GM23338 (cell line): ENCODE measurements at regions not wholly inside any gene's neighbourhood (a gene's known extent, or its start where the extent isn't known, plus 50 kb on each side); places are given as distances from the start of the nearest gene placed in this dataset.
"Not testable (repeated sequence)": the region's sequence is repeated elsewhere in the genome, so short reads cannot be mapped to it uniquely, and the experiment has no call there.

ENCODE experiments used
- ATAC-seq: fragments of 200-7000 bp; cut with Tn5 transposase; 3 replicates; pipeline ENCODE4 v1.9.1; 2020
- DNase-seq: peaks from one replicate; pipeline ENCODE4 v3.0.0-alpha.2; 2015; ENCODE audit warnings: low spot score
- H2AFZ ChIP-seq: fragments of 200-600 bp; sonication (generic); 2 replicates; pipeline ENCODE4 v1.8.0; 2016; ENCODE audit warnings: antibody characterized with exemption, mild to moderate bottlenecking, moderate library complexity
- H3F3A ChIP-seq: fragments of 200-600 bp; sonication (generic); replicated peaks from 2 replicates; pipeline ENCODE4 v1.8.0; 2017; ENCODE audit warnings: antibody characterized with exemption, mixed run types, low read depth
- H3K27ac ChIP-seq: fragments of 200-600 bp; sonication (generic); 2 replicates; pipeline ENCODE4 v1.6.1; 2016; ENCODE audit warnings: low read depth
- H3K27me3 ChIP-seq: fragments of 200-600 bp; sonication (generic); 2 replicates; pipeline ENCODE4 v1.8.0; 2016; ENCODE audit warnings: mild to moderate bottlenecking, mixed run types, moderate library complexity; ENCODE audit not compliant: insufficient read depth
- H3K36me3 ChIP-seq: fragments of 200-600 bp; sonication (generic); 2 replicates; pipeline ENCODE4 v1.8.0; 2016; ENCODE audit warnings: mild to moderate bottlenecking; ENCODE audit not compliant: insufficient read depth
- H3K4me1 ChIP-seq: fragments of 200-600 bp; sonication (generic); 2 replicates; pipeline ENCODE4 v1.8.0; 2016; ENCODE audit warnings: mild to moderate bottlenecking, moderate library complexity; ENCODE audit not compliant: insufficient read depth
- H3K4me2 ChIP-seq: fragments of 200-600 bp; sonication (generic); 2 replicates; pipeline ENCODE4 v1.7.1; 2017; ENCODE audit warnings: mixed run types
- H3K4me3 ChIP-seq: fragments of 200-600 bp; sonication (generic); 2 replicates; pipeline ENCODE4 v1.6.1; 2016; ENCODE audit warnings: mixed run types
- H3K79me2 ChIP-seq: fragments of 200-600 bp; sonication (generic); replicated peaks from 2 replicates; pipeline ENCODE4 v1.8.0; 2017; ENCODE audit warnings: mild to moderate bottlenecking; ENCODE audit not compliant: insufficient read depth
- H3K9me2 ChIP-seq: fragments of 200-600 bp; sonication (generic); 2 replicates; pipeline ENCODE4 v1.8.0; 2017; ENCODE audit not compliant: insufficient read depth
- H4K20me1 ChIP-seq: fragments of 200-600 bp; sonication (generic); replicated peaks from 2 replicates; pipeline ENCODE4 v1.8.0; 2017; ENCODE audit warnings: mild to moderate bottlenecking; ENCODE audit not compliant: insufficient read depth
- H3K27ac Mint-ChIP-seq: 2 replicates; pipeline ENCODE4 v1.8.0; 2020; ENCODE audit warnings: inconsistent platforms, mild to moderate bottlenecking, moderate library complexity, mixed read lengths
- H3K27me3 Mint-ChIP-seq: 3 replicates; pipeline ENCODE4 v1.8.0; 2022; ENCODE audit warnings: low read depth, mild to moderate bottlenecking, moderate library complexity, mixed read lengths, inconsistent platforms; ENCODE audit not compliant: insufficient read depth, poor library complexity
- H3K36me3 Mint-ChIP-seq: 3 replicates; pipeline ENCODE4 v1.8.0; 2021; ENCODE audit warnings: low read depth, mild to moderate bottlenecking, inconsistent platforms, moderate library complexity, mixed read lengths
- H3K4me1 Mint-ChIP-seq: 3 replicates; pipeline ENCODE4 v1.8.0; 2020; ENCODE audit warnings: mild to moderate bottlenecking, inconsistent platforms, mixed read lengths
- H3K4me3 Mint-ChIP-seq: 3 replicates; pipeline ENCODE4 v1.8.0; 2021; ENCODE audit warnings: moderate library complexity, mild to moderate bottlenecking, inconsistent platforms, mixed read lengths
- H3K9me3 Mint-ChIP-seq: 3 replicates; pipeline ENCODE4 v1.8.0; 2020; ENCODE audit warnings: moderate library complexity, mild to moderate bottlenecking, inconsistent platforms, mixed read lengths
- CREB1 ChIP-seq: fragments of 250-450 bp; sonication (Bioruptor Pico); IDR thresholded peaks from 2 replicates; pipeline ENCODE4 v1.5.0; 2020; ENCODE audit warnings: low read depth, mild to moderate bottlenecking, moderate library complexity
- EZH2 ChIP-seq: fragments of 200-600 bp; sonication (generic); IDR thresholded peaks from one replicate; pipeline ENCODE4 v1.8.0; 2017; ENCODE audit warnings: antibody characterized with exemption, mild to moderate bottlenecking, low read depth; ENCODE audit not compliant: unreplicated experiment
- EZH2phosphoT487 ChIP-seq: fragments of 200-600 bp; sonication (generic); IDR thresholded peaks from one replicate; pipeline ENCODE4 v1.8.1; 2018; ENCODE audit warnings: antibody characterized with exemption; ENCODE audit not compliant: unreplicated experiment
- JUNB ChIP-seq: IDR thresholded peaks from one replicate; pipeline ENCODE4 v1.6.1; 2016; ENCODE audit warnings: antibody characterized with exemption; ENCODE audit not compliant: unreplicated experiment
- NANOG ChIP-seq: IDR thresholded peaks from 2 replicates; pipeline ENCODE4 v1.6.1; 2016; ENCODE audit warnings: antibody characterized with exemption, borderline replicate concordance
- STAT1 ChIP-seq: IDR thresholded peaks from one replicate; pipeline ENCODE4 v1.6.1; 2016; ENCODE audit warnings: antibody characterized with exemption; ENCODE audit not compliant: unreplicated experiment
- ZNF114 ChIP-seq: fragments of 250-450 bp; sonication (Bioruptor Pico); IDR thresholded peaks from 2 replicates; pipeline ENCODE4 v1.5.0; 2020; ENCODE audit warnings: mild to moderate bottlenecking, moderate library complexity
- ZNF331 ChIP-seq: fragments of 250-450 bp; sonication (Bioruptor Pico); IDR thresholded peaks from 2 replicates; pipeline ENCODE4 v1.5.0; 2020; ENCODE audit warnings: low read depth, mild to moderate bottlenecking, moderate library complexity
- TF ChIP-seq, protein P1 (sequence below): IDR thresholded peaks from one replicate; pipeline ENCODE4 v1.6.1; 2018; ENCODE audit warnings: antibody characterized with exemption; ENCODE audit not compliant: unreplicated experiment
- TF ChIP-seq, protein P2 (sequence below), 2 experiments: fragments of 200-600 bp in 1 of 2; sonication (generic) in 1 of 2; conservative IDR thresholded peaks; 2 replicates each; pipeline versions ENCODE4 v1.5.1 to v1.6.1; 2016 to 2017; ENCODE audit warnings: antibody characterized with exemption in 2 of 2, low read depth in 2 of 2, mild to moderate bottlenecking in 2 of 2, moderate library complexity in 1 of 2

DNA sequence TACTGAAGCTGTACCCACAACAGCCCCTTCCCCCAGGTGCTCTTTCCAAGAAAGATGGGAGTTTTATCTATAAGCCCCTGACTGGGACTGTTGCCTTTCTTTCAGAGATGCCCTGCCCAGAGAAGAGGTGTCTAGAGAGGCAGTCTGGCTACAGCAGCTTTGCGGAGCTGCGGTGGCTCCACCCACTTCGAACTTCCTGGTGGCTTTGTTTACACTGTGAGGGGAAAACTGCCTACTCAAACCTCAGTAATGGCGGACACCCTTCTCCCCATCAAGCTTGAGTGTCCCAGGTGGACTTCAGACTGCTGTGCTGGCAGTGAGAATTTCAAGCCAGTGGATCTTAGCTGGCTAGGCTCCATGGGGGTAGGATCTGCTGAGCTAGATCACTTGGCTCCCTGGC, 120.2 kb upstream of the MYT1L start:
- H3K27me3 Mint-ChIP-seq, H3K36me3 ChIP-seq, H3K4me1 Mint-ChIP-seq, H3K4me2 ChIP-seq, H3K4me3 ChIP-seq, H3K79me2 ChIP-seq, H3K4me3 Mint-ChIP-seq, H4K20me1 ChIP-seq, H3K4me1 ChIP-seq, DNase-seq, H3K36me3 Mint-ChIP-seq, H3K27ac ChIP-seq, H3F3A ChIP-seq, H3K27ac Mint-ChIP-seq, ATAC-seq, H3K27me3 ChIP-seq, H3K9me3 Mint-ChIP-seq, H2AFZ ChIP-seq: not testable (repeated sequence)
- peaks cover 10% of the 10 kb centered on the region for H3K9me2 ChIP-seq

DNA sequence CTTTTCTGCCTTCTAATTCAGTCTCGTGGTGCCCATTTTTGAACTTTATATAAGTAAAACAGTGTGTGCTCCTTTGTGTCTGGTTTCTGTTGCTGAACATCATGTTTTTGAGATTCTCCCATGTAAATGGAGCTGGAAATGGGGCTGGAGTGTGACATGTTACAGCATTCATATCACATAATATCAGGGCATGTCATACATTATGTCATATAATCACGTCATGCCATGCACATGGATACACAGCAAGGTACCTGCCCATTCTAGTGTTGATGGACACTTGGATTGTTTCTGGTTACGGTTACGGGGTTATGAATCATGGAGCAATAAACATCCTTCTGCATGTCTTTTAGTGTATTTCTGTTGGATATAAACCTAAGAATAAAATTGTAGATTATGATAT, 117.1 kb upstream of the MYT1L start:
- Mint-ChIP-seq H3K9me3 (peaks cover 4% of the 10 kb centered on the region; the same call in 2 of the 3 replicates), H3K4me3 (no peak overlapping the region), H3K4me1 (no peaks in the 10 kb centered on the region; the same call in 2 of the 3 replicates), H3K36me3 (0 out of 3 replicates have a peak, but pooled peaks cover 2% of the 10 kb centered on the region), H3K27me3 (peaks cover 5% of the 10 kb centered on the region), H3K27ac (no peak overlapping the region)
- DNase-seq = no peak
- Histone ChIP-seq H2AFZ (no peak overlapping the region), H4K20me1 (no peaks in the 10 kb centered on the region), H3K79me2 (no peaks in the 10 kb centered on the region), H3K27ac (no peak overlapping the region), H3K4me3 (no peak overlapping the region), H3K36me3 (no peaks in the 10 kb centered on the region), H3K4me2 (no peak overlapping the region), H3K4me1 (no peaks in the 10 kb centered on the region), H3K27me3 (no peaks in the 10 kb centered on the region), H3K9me2 (peaks cover 15% of the 10 kb centered on the region), H3F3A (no peaks in the 10 kb centered on the region)
- no peak for TF ChIP-seq NANOG
- no peak for TF ChIP-seq STAT1
- no peak for TF ChIP-seq EZH2
- no peak for ATAC-seq

DNA sequence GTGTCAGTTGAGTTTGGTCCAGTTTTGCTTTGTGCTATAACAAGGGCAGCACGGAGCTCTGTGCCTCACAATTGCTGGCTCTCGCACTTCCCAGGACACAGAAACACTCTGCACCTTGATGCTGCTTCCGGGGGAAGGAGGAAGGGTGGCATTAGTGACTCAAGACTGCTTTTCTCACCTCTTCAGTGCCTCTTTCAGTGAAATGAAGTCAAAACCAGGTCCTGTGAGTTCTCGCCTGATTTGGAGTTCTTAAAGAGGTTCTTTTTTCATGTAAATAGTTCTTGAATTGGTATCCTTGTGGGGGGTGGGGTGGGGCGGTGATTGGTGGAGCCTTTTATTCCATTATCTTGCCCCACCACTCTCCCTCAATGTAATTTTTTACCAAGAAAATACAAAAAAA, 91.5 kb upstream of the MYT1L start:
- H3K9me3 Mint-ChIP-seq = no peaks in the 10 kb centered on the region; the same call in 1 of the 3 replicates
- Histone ChIP-seq H3K4me1 (peaks cover 11% of the 10 kb centered on the region), H3K4me3 (0 out of 2 replicates have a peak overlapping the region, but pooled peaks have one; percentile 29), H3K36me3 (no peaks in the 10 kb centered on the region), H3K27ac (peak overlapping the region; percentile 64; the same call in 1 of the 2 replicates), H3K4me2 (peak overlapping the region; percentile 67), H2AFZ (peak overlapping the region; percentile 89), H4K20me1 (no peaks in the 10 kb centered on the region), H3F3A (no peaks in the 10 kb centered on the region), H3K79me2 (no peaks in the 10 kb centered on the region), H3K27me3 (no peaks in the 10 kb centered on the region), H3K9me2 (peaks cover 29% of the 10 kb centered on the region)
- peaks cover 10% of the 10 kb centered on the region for H3K4me1 Mint-ChIP-seq
- H3K27ac Mint-ChIP-seq = peak overlapping the region; percentile 83
- H3K4me3 Mint-ChIP-seq = no peak overlapping the region
- H3K27me3 Mint-ChIP-seq = no peaks in the 10 kb centered on the region
- DNase-seq (peak; percentile 29), ATAC-seq (peak; percentile 44)
- H3K36me3 Mint-ChIP-seq = no peaks in the 10 kb centered on the region
- TF ChIP-seq CREB1 (CRISPR knock-in tag) (no peak), ZNF331 (CRISPR knock-in tag) (no peak), ZNF114 (CRISPR knock-in tag) (no peak), JUNB (no peak), NANOG (no peak), EZH2phosphoT487 (no peak)
- TF ChIP-seq, protein P1, sequence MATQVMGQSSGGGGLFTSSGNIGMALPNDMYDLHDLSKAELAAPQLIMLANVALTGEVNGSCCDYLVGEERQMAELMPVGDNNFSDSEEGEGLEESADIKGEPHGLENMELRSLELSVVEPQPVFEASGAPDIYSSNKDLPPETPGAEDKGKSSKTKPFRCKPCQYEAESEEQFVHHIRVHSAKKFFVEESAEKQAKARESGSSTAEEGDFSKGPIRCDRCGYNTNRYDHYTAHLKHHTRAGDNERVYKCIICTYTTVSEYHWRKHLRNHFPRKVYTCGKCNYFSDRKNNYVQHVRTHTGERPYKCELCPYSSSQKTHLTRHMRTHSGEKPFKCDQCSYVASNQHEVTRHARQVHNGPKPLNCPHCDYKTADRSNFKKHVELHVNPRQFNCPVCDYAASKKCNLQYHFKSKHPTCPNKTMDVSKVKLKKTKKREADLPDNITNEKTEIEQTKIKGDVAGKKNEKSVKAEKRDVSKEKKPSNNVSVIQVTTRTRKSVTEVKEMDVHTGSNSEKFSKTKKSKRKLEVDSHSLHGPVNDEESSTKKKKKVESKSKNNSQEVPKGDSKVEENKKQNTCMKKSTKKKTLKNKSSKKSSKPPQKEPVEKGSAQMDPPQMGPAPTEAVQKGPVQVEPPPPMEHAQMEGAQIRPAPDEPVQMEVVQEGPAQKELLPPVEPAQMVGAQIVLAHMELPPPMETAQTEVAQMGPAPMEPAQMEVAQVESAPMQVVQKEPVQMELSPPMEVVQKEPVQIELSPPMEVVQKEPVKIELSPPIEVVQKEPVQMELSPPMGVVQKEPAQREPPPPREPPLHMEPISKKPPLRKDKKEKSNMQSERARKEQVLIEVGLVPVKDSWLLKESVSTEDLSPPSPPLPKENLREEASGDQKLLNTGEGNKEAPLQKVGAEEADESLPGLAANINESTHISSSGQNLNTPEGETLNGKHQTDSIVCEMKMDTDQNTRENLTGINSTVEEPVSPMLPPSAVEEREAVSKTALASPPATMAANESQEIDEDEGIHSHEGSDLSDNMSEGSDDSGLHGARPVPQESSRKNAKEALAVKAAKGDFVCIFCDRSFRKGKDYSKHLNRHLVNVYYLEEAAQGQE = no peak
- TF ChIP-seq, protein P2, sequence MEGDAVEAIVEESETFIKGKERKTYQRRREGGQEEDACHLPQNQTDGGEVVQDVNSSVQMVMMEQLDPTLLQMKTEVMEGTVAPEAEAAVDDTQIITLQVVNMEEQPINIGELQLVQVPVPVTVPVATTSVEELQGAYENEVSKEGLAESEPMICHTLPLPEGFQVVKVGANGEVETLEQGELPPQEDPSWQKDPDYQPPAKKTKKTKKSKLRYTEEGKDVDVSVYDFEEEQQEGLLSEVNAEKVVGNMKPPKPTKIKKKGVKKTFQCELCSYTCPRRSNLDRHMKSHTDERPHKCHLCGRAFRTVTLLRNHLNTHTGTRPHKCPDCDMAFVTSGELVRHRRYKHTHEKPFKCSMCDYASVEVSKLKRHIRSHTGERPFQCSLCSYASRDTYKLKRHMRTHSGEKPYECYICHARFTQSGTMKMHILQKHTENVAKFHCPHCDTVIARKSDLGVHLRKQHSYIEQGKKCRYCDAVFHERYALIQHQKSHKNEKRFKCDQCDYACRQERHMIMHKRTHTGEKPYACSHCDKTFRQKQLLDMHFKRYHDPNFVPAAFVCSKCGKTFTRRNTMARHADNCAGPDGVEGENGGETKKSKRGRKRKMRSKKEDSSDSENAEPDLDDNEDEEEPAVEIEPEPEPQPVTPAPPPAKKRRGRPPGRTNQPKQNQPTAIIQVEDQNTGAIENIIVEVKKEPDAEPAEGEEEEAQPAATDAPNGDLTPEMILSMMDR (conservative IDR thresholded peaks at IDR 0.05; ENCODE audit: low read depth in 2 of 2) = no peak
